ENCODE measurements at regions not wholly inside any gene's neighbourhood (a gene's known extent, or its start where the extent isn't known, plus 50 kb on each side); places are given as distances from the start of the nearest gene placed in this dataset.

- TF ChIP-seq ZNF274 (IDR thresholded peaks at IDR 0.05; ENCODE audit: low read depth, low read length) (no peak), YY1 (IDR thresholded peaks at IDR 0.05; ENCODE audit: insufficient read depth, insufficient read length) (no peak)
Observed at GRCh38 chr4:30840571-30840970, 120.4 kb downstream of the PCDH7 start.

Data from NT2/D1 (cell line).